Neural progenitor cell (in vitro differentiated cells): ENCODE measurements at regions not wholly inside any gene's neighbourhood (a gene's known extent, or its start where the extent isn't known, plus 50 kb on each side); places are given as distances from the start of the nearest gene placed in this dataset.

Experiments
- DNase-seq: peaks from one replicate; pipeline ENCODE4 v3.0.0-alpha.2; 2016; ENCODE audit warnings: low spot score
- H2AFZ ChIP-seq: fragments of 200-600 bp; sonication (generic); replicated peaks from 2 replicates; pipeline ENCODE4 v1.6.1; 2016; ENCODE audit warnings: antibody characterized with exemption
- H3F3A ChIP-seq: fragments of 200-600 bp; sonication (generic); 2 replicates; pipeline ENCODE4 v1.6.1; 2016; ENCODE audit warnings: antibody characterized with exemption, low read depth
- H3K27ac ChIP-seq: fragments of 200-600 bp; sonication (generic); 2 replicates; pipeline ENCODE4 v1.5.1; 2016; ENCODE audit warnings: mild to moderate bottlenecking
- H3K27me3 ChIP-seq: fragments of 200-600 bp; sonication (generic); 2 replicates; pipeline ENCODE4 v1.6.1; 2016; ENCODE audit warnings: mild to moderate bottlenecking, moderate library complexity
- H3K36me3 ChIP-seq: fragments of 200-600 bp; sonication (generic); 2 replicates; pipeline ENCODE4 v1.5.1; 2016
- H3K4me1 ChIP-seq: fragments of 200-600 bp; sonication (generic); 2 replicates; pipeline ENCODE4 v1.6.1; 2016; ENCODE audit warnings: mixed run types
- H3K4me2 ChIP-seq: fragments of 200-600 bp; sonication (generic); 2 replicates; pipeline ENCODE4 v1.6.1; 2016
- H3K4me3 ChIP-seq: fragments of 200-600 bp; sonication (generic); 2 replicates; pipeline ENCODE4 v1.5.1; 2016
- H3K79me2 ChIP-seq: fragments of 200-600 bp; sonication (generic); 2 replicates; pipeline ENCODE4 v1.6.1; 2016; ENCODE audit warnings: low read depth
- H3K9ac ChIP-seq: fragments of 200-600 bp; sonication (generic); 2 replicates; pipeline ENCODE4 v1.6.1; 2016
- H3K9me3 ChIP-seq: fragments of 200-600 bp; sonication (generic); 2 replicates; pipeline ENCODE4 v1.5.1; 2016; ENCODE audit warnings: low read depth
- H4K20me1 ChIP-seq: fragments of 200-600 bp; sonication (generic); 2 replicates; pipeline ENCODE4 v1.6.1; 2016; ENCODE audit warnings: low read depth
- H3K27ac Mint-ChIP-seq: 3 replicates; pipeline ENCODE4 v1.8.0; 2021; ENCODE audit warnings: mixed read lengths
- H3K27me3 Mint-ChIP-seq: 2 replicates; pipeline ENCODE4 v1.8.0; 2022; ENCODE audit warnings: low read depth, mild to moderate bottlenecking, inconsistent platforms, moderate library complexity, mixed read lengths; ENCODE audit not compliant: insufficient read depth
- H3K36me3 Mint-ChIP-seq: 3 replicates; pipeline ENCODE4 v1.8.0; 2021; ENCODE audit warnings: mixed read lengths
- H3K4me1 Mint-ChIP-seq: 3 replicates; pipeline ENCODE4 v1.8.0; 2021; ENCODE audit warnings: mixed read lengths
- H3K4me3 Mint-ChIP-seq: 3 replicates; pipeline ENCODE4 v1.8.0; 2021; ENCODE audit warnings: mild to moderate bottlenecking, moderate library complexity, mixed read lengths
- H3K9me3 Mint-ChIP-seq: 3 replicates; pipeline ENCODE4 v1.8.0; 2020; ENCODE audit warnings: mixed read lengths
- EZH2 ChIP-seq: fragments of 200-600 bp; sonication (generic); IDR thresholded peaks from 2 replicates; pipeline ENCODE4 v1.6.1; 2017; ENCODE audit warnings: antibody characterized with exemption, mild to moderate bottlenecking, moderate library complexity
- EZH2phosphoT487 ChIP-seq: fragments of 200-600 bp; sonication (generic); IDR thresholded peaks from 2 replicates; pipeline ENCODE4 v1.6.1; 2017; ENCODE audit warnings: antibody characterized with exemption
- TF ChIP-seq, protein P1 (sequence below): fragments of 200-600 bp; sonication (generic); IDR thresholded peaks from 2 replicates; pipeline ENCODE4 v1.5.1; 2017; ENCODE audit warnings: antibody characterized with exemption, mild to moderate bottlenecking

DNA sequence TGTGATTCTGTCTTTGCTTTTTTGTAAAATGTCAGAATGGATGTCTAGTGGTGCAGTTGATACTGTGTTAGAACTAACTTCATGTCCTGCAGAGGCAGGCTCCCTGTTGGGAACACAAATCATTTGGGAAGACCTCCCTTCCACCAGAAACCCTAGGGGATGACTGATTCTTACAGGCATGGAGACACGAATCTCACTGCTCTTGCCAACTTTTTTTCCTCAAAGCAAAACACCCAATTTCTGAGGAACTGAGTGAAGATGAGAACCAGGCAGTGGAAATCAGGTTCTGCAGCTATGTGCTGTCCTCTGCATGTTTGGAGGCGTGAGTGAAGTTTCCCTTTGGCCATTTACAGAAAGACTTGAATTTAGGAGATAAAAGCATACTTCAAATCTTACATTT is 87.5 kb upstream of the CSNK1A1L start:
- Histone ChIP-seq H3K27me3 (no peaks in the 10 kb centered on the region), H3F3A (no peaks in the 10 kb centered on the region), H3K79me2 (no peaks in the 10 kb centered on the region), H3K4me3 (no peak overlapping the region), H2AFZ (no peak overlapping the region), H3K27ac (no peak overlapping the region), H3K9ac (no peak overlapping the region), H3K36me3 (no peaks in the 10 kb centered on the region), H3K9me3 (no peaks in the 10 kb centered on the region), H4K20me1 (no peaks in the 10 kb centered on the region), H3K4me2 (no peak overlapping the region), H3K4me1 (no peaks in the 10 kb centered on the region)
- DNase-seq = no peak
- Mint-ChIP-seq H3K4me3 (no peak overlapping the region), H3K36me3 (no peaks in the 10 kb centered on the region), H3K4me1 (no peaks in the 10 kb centered on the region), H3K27me3 (peaks cover 1% of the 10 kb centered on the region), H3K27ac (no peak overlapping the region), H3K9me3 (no peaks in the 10 kb centered on the region)
- TF ChIP-seq, protein P1, sequence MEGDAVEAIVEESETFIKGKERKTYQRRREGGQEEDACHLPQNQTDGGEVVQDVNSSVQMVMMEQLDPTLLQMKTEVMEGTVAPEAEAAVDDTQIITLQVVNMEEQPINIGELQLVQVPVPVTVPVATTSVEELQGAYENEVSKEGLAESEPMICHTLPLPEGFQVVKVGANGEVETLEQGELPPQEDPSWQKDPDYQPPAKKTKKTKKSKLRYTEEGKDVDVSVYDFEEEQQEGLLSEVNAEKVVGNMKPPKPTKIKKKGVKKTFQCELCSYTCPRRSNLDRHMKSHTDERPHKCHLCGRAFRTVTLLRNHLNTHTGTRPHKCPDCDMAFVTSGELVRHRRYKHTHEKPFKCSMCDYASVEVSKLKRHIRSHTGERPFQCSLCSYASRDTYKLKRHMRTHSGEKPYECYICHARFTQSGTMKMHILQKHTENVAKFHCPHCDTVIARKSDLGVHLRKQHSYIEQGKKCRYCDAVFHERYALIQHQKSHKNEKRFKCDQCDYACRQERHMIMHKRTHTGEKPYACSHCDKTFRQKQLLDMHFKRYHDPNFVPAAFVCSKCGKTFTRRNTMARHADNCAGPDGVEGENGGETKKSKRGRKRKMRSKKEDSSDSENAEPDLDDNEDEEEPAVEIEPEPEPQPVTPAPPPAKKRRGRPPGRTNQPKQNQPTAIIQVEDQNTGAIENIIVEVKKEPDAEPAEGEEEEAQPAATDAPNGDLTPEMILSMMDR = no peak

DNA sequence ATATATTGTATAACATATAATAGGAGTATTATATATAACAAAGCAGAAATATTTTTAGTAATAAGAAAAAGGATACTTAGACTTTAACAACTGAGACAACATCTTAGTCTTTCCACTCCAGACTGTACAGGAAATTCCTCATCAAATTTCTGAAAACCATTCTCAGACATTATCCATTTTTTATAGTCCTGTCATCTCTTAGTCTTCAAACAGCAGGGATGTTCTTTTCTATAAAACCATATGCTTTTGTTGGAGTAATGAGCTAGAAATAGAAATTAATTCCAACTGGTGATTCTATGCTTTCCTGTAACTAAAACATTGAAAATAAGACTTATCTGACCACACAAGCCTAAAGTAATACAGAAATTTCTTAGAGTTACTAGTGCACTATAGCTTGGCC is 82.2 kb upstream of the CSNK1A1L start:
- Histone ChIP-seq H3F3A (no peaks in the 10 kb centered on the region), H3K4me3 (no peak overlapping the region), H3K27me3 (no peaks in the 10 kb centered on the region), H3K9ac (no peak overlapping the region), H3K4me2 (no peak overlapping the region), H3K4me1 (no peaks in the 10 kb centered on the region), H3K9me3 (no peaks in the 10 kb centered on the region), H3K36me3 (no peaks in the 10 kb centered on the region), H2AFZ (no peak overlapping the region), H3K79me2 (no peaks in the 10 kb centered on the region), H3K27ac (no peak overlapping the region), H4K20me1 (no peaks in the 10 kb centered on the region)
- DNase-seq = no peak
- no peak for TF ChIP-seq EZH2phosphoT487
- TF ChIP-seq, protein P1 = no peak
- TF ChIP-seq EZH2 = no peak
- Mint-ChIP-seq H3K4me3 (no peak overlapping the region), H3K27me3 (no peaks in the 10 kb centered on the region), H3K4me1 (no peaks in the 10 kb centered on the region), H3K9me3 (peaks cover 7% of the 10 kb centered on the region), H3K36me3 (no peaks in the 10 kb centered on the region), H3K27ac (no peak overlapping the region)

DNA sequence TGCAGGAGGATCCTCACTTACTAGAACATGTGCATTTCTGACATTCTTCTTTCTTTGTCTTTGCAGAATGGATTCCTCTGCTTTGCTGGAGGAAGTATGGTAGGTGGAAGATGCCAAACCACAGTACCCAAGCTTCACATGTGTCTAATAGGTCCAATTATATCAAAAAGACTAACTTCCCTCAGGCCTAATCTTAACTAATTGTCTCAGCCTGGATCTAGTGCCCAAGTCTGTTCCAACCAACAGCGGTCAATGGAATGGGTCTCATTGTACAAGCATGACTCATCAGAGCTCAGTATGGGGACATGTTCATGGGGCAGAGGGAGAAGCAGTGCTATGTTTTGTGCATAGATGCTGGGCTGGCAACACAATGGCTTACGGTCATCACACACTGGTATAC is 81.6 kb upstream of the CSNK1A1L start:
- Mint-ChIP-seq H3K27ac (no peak overlapping the region), H3K4me1 (no peaks in the 10 kb centered on the region), H3K4me3 (no peak overlapping the region), H3K9me3 (peaks cover 7% of the 10 kb centered on the region), H3K27me3 (no peaks in the 10 kb centered on the region), H3K36me3 (no peaks in the 10 kb centered on the region)
- Histone ChIP-seq H3K4me3 (no peak overlapping the region), H3F3A (no peaks in the 10 kb centered on the region), H3K9me3 (no peaks in the 10 kb centered on the region), H3K27me3 (no peaks in the 10 kb centered on the region), H3K4me1 (no peaks in the 10 kb centered on the region), H3K9ac (no peak overlapping the region), H3K79me2 (no peaks in the 10 kb centered on the region), H3K36me3 (no peaks in the 10 kb centered on the region), H3K27ac (no peak overlapping the region), H4K20me1 (no peaks in the 10 kb centered on the region), H3K4me2 (no peak overlapping the region), H2AFZ (no peak overlapping the region)
- TF ChIP-seq, protein P1 = no peak
- TF ChIP-seq EZH2phosphoT487 (no peak), EZH2 (no peak)
- no peak for DNase-seq

DNA sequence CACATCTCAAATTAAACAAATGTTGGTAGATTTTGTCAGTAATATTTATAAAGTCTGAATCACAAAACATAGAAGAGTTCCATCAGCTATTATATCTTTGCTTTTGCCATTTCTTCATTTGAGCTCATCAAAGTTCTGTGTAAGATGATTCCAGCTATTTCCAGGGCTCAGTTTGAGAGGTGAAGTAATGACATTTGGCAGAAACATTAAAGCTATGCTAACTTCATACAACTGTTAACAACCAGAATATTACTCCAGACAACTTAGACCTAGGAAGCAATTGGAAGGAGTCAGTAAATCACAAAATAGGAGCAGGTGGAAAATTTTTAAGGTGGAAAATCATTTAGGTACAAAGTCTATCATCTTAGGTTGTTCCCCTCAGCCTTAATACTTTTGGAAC is 76.2 kb upstream of the CSNK1A1L start:
- H3K36me3 ChIP-seq = no peaks in the 10 kb centered on the region

More for the DNA sequence above, 76.2 kb upstream of the CSNK1A1L start:
- Histone ChIP-seq H3K4me1 (no peaks in the 10 kb centered on the region), H3F3A (no peaks in the 10 kb centered on the region), H3K27me3 (no peaks in the 10 kb centered on the region), H3K27ac (no peak overlapping the region), H3K9me3 (no peaks in the 10 kb centered on the region), H3K9ac (no peak overlapping the region), H4K20me1 (no peaks in the 10 kb centered on the region), H3K4me2 (no peak overlapping the region), H2AFZ (no peak overlapping the region), H3K4me3 (no peak overlapping the region), H3K79me2 (no peaks in the 10 kb centered on the region)
- no peaks in the 10 kb centered on the region for H3K27me3 Mint-ChIP-seq
- H3K4me3 Mint-ChIP-seq = no peak overlapping the region
- no peak overlapping the region for H3K27ac Mint-ChIP-seq
- peaks cover 7% of the 10 kb centered on the region for H3K9me3 Mint-ChIP-seq
- no peak for DNase-seq
- H3K4me1 Mint-ChIP-seq = no peaks in the 10 kb centered on the region
- TF ChIP-seq EZH2 (no peak), EZH2phosphoT487 (no peak)
- TF ChIP-seq, protein P1 = no peak
- no peaks in the 10 kb centered on the region for H3K36me3 Mint-ChIP-seq
